OCI-LY3 (cell line): ENCODE measurements at regions not wholly inside any gene's neighbourhood (a gene's known extent, or its start where the extent isn't known, plus 50 kb on each side); places are given as distances from the start of the nearest gene placed in this dataset.

ENCODE experiments used
- EZH2phosphoT487 ChIP-seq: fragments of 200-600 bp; shearing (Covaris generic); IDR thresholded peaks from 2 replicates; pipeline ENCODE4 v1.6.1; 2018; ENCODE audit warnings: antibody characterized with exemption, mixed run types, low read depth
- TF ChIP-seq, protein P1 (sequence below): fragments of 200-600, 300-600 bp; sonication (generic); IDR thresholded peaks from 2 replicates; pipeline ENCODE4 v1.5.1; 2014; ENCODE audit warnings: antibody characterized with exemption, low read length, low read depth

DNA sequence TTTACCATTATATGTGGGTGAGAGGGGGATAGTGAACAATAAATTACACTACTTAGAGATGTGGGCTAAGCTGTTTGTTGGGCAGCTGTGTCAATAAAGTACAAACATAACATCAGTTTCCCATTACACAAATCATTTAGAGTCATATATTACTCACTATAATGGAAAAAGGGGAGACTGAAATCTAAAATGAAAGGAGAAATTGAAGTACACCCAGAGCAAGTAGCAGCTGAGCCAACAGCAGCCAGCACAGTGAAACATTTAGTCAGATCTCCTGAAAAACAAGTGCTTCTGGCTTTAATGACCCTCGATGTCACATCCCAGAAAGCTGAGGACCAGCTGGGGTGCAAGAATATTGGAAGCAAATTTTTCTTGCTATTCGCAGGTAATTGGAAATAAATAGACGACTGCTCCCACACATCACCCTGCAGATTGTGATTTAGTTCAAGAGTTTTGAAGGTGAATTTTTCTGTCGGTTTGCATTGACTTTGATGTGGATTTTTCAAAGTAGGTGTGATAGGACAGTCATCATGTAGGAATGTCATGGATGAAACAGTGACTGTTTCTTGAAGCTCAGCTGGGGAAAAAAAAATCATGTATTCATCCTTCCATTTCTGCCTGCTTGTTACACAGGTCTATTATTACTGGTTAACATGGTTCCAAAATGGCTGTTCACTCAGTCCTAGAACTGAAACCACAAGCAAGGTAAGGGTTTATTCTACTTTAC lies 1607.3 kb upstream of the CELF4 start:
- TF ChIP-seq, protein P1, sequence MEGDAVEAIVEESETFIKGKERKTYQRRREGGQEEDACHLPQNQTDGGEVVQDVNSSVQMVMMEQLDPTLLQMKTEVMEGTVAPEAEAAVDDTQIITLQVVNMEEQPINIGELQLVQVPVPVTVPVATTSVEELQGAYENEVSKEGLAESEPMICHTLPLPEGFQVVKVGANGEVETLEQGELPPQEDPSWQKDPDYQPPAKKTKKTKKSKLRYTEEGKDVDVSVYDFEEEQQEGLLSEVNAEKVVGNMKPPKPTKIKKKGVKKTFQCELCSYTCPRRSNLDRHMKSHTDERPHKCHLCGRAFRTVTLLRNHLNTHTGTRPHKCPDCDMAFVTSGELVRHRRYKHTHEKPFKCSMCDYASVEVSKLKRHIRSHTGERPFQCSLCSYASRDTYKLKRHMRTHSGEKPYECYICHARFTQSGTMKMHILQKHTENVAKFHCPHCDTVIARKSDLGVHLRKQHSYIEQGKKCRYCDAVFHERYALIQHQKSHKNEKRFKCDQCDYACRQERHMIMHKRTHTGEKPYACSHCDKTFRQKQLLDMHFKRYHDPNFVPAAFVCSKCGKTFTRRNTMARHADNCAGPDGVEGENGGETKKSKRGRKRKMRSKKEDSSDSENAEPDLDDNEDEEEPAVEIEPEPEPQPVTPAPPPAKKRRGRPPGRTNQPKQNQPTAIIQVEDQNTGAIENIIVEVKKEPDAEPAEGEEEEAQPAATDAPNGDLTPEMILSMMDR = no peak
- no peak for TF ChIP-seq EZH2phosphoT487
